ENCODE measurements at regions not wholly inside any gene's neighbourhood (a gene's known extent, or its start where the extent isn't known, plus 50 kb on each side); places are given as distances from the start of the nearest gene placed in this dataset.

- in situ Hi-C loops (cut with HindIII; ENCODE audit: low pct_ligation_motif_present, low sequenced_read_pairs), result no loop called here
- no peak for DNase-seq
- Histone ChIP-seq H3K27ac (no peak overlapping the region), H3K36me3 (replicated peaks) (no peaks in the 10 kb centered on the region), H3K4me3 (ENCODE audit: low read depth, low read length) (no peak overlapping the region), H3K27me3 (replicated peaks) (peaks cover 7% of the 10 kb centered on the region)
- no peak for TF ChIP-seq CTCF (IDR thresholded peaks at IDR 0.05; ENCODE audit: low read depth, low read length, missing control alignments)
Observed at GRCh38 chr2:120515759-120516678, 170.1 kb downstream of the INHBB start.

- no peaks in the 10 kb centered on the region for H3K36me3 ChIP-seq (replicated peaks)
- H3K27ac ChIP-seq, result no peak overlapping the region
- no peak for TF ChIP-seq CTCF (IDR thresholded peaks at IDR 0.05; ENCODE audit: low read depth, low read length, missing control alignments)
- DNase-seq, result no peak
- in situ Hi-C loops (cut with HindIII; ENCODE audit: low pct_ligation_motif_present, low sequenced_read_pairs), result no loop called here
- H3K4me3 ChIP-seq (ENCODE audit: low read depth, low read length), result no peak overlapping the region
- H3K27me3 ChIP-seq (replicated peaks), result peaks cover 7% of the 10 kb centered on the region
Observed at GRCh38 chr2:120516679-120517314, 170.9 kb downstream of the INHBB start.

- Histone ChIP-seq H3K36me3 (replicated peaks) (no peaks in the 10 kb centered on the region), H3K27me3 (replicated peaks) (peaks cover 7% of the 10 kb centered on the region), H3K27ac (no peak overlapping the region), H3K4me3 (ENCODE audit: low read depth, low read length) (no peak overlapping the region)
- no peak for DNase-seq
- TF ChIP-seq CTCF (IDR thresholded peaks at IDR 0.05; ENCODE audit: low read depth, low read length, missing control alignments), result no peak
- in situ Hi-C loops (cut with HindIII; ENCODE audit: low pct_ligation_motif_present, low sequenced_read_pairs), result no loop called here
Observed at GRCh38 chr2:120517751-120518469, 172.0 kb downstream of the INHBB start.

- H3K27me3 ChIP-seq (replicated peaks), result peaks cover 7% of the 10 kb centered on the region
- H3K36me3 ChIP-seq (replicated peaks), result no peaks in the 10 kb centered on the region
- DNase-seq, result no peak
- TF ChIP-seq CTCF (IDR thresholded peaks at IDR 0.05; ENCODE audit: low read depth, low read length, missing control alignments), result no peak
- in situ Hi-C loops (cut with HindIII; ENCODE audit: low pct_ligation_motif_present, low sequenced_read_pairs), result no loop called here
- no peak overlapping the region for H3K27ac ChIP-seq
- no peak overlapping the region for H3K4me3 ChIP-seq (ENCODE audit: low read depth, low read length)
Observed at GRCh38 chr2:120518819-120519218, 172.9 kb downstream of the INHBB start.

- no peak overlapping the region for H3K4me3 ChIP-seq (ENCODE audit: low read depth, low read length)
- TF ChIP-seq CTCF (IDR thresholded peaks at IDR 0.05; ENCODE audit: low read depth, low read length, missing control alignments), result no peak
- no peaks in the 10 kb centered on the region for H3K36me3 ChIP-seq (replicated peaks)
- peaks cover 7% of the 10 kb centered on the region for H3K27me3 ChIP-seq (replicated peaks)
- in situ Hi-C loops (cut with HindIII; ENCODE audit: low pct_ligation_motif_present, low sequenced_read_pairs), result no loop called here
- H3K27ac ChIP-seq, result no peak overlapping the region
- DNase-seq, result no peak
Observed at GRCh38 chr2:120519469-120519868, 173.5 kb downstream of the INHBB start.
